K562 (cell line): ENCODE measurements at regions not wholly inside any gene's neighbourhood (a gene's known extent, or its start where the extent isn't known, plus 50 kb on each side); places are given as distances from the start of the nearest gene placed in this dataset.

Experiments used
- ATAC-seq: fragments of 200-7000 bp; cut with Tn5 transposase; 3 replicates; pipeline ENCODE4 v1.9.1; 2020; ENCODE audit warnings: moderate library complexity
- BruUV-seq: library from RNA; stranded (reverse); fragments of 400-500 nt; replicated peaks from 2 replicates; lab custom pipeline; 2021; lab: Mats Ljungman, UMichigan
- CTCF ChIA-PET: fragments of 300-600 bp; formaldehyde crosslinking; extraction: SDS; loops from one replicate; lab custom pipeline; 2021; ENCODE audit warnings: low intra/inter-chr PET ratio; lab: Yijun Ruan, JAX
- POLR2A ChIA-PET: fragments of 300-600, 350-650 bp; sonication (Branson Sonifier 250); formaldehyde crosslinking; extraction: SDS; loops from one replicate; lab custom pipeline; 2021; ENCODE audit warnings: antibody characterized with exemption, inconsistent platforms; lab: Yijun Ruan, JAX
- DNase-seq, 4 experiments: peaks; one replicate each; pipeline versions ENCODE4 v3.0.0 to v3.0.0-alpha.2; 2011 to 2018; ENCODE audit warnings: low spot score in 3 of 4, mixed read lengths in 3 of 4; ENCODE audit errors: extremely low read depth in 1 of 4
- FAIRE-seq: peaks from 2 replicates; lab custom pipeline; 2011; peaks lifted over from hg19 to GRCh38; lab: Jason Lieb, UNC
- H2AFZ ChIP-seq: 2 replicates; pipeline ENCODE4 v1.6.0; 2011; ENCODE audit warnings: low read depth, low read length, control low read depth, inconsistent platforms
- H3K27ac ChIP-seq: fragments of 200-600 bp; 3 replicates; pipeline ENCODE4 v1.8.0; 2011; ENCODE audit warnings: low read depth, mild to moderate bottlenecking, control low read depth, inconsistent platforms, low read length, moderate library complexity, mixed read lengths; ENCODE audit errors: extremely low read depth
- H3K27me3 ChIP-seq, 2 experiments: fragments of 300-600 bp in 1 of 2; 2 replicates in 1 of 2; 3 replicates in 1 of 2; pipeline versions ENCODE4 v1.6.0 to v1.8.0; 2011; ENCODE audit warnings: inconsistent platforms in 2 of 2, low read length in 2 of 2, mild to moderate bottlenecking in 1 of 2, mixed read lengths in 1 of 2, moderate library complexity in 1 of 2; ENCODE audit not compliant: control insufficient read depth in 2 of 2, insufficient read depth in 2 of 2
- H3K36me3 ChIP-seq: fragments of 300-600 bp; 3 replicates; pipeline ENCODE4 v1.8.0; 2011; ENCODE audit warnings: mild to moderate bottlenecking, low read length, inconsistent platforms; ENCODE audit not compliant: control insufficient read depth, insufficient read depth
- H3K4me1 ChIP-seq, 2 experiments: fragments of 200-600 bp in 1 of 2; replicated peaks in 1 of 2; 2 replicates in 1 of 2; 3 replicates in 1 of 2; pipeline versions ENCODE4 v1.5.1 to v1.8.0; 2011; ENCODE audit warnings: inconsistent platforms in 2 of 2, low read length in 2 of 2, mild to moderate bottlenecking in 1 of 2, mixed read lengths in 1 of 2, moderate library complexity in 1 of 2; ENCODE audit not compliant: control insufficient read depth in 2 of 2, insufficient read depth in 2 of 2
- H3K4me2 ChIP-seq: 2 replicates; pipeline ENCODE4 v1.6.1; 2011; ENCODE audit warnings: low read length, control low read depth, inconsistent platforms, mixed read lengths; ENCODE audit not compliant: insufficient read depth
- H3K4me3 ChIP-seq: fragments of 200-600 bp; sonication (generic), shearing (Covaris generic); 2 replicates; pipeline ENCODE4 v1.5.1; 2016; ENCODE audit warnings: control low read depth, inconsistent platforms
- H3K79me2 ChIP-seq: fragments of 200-600 bp; 3 replicates; pipeline ENCODE4 v1.8.0; 2011; ENCODE audit warnings: low read length, inconsistent platforms; ENCODE audit not compliant: control insufficient read depth, insufficient read depth
- H3K9ac ChIP-seq, 2 experiments: 2 replicates each; pipeline versions ENCODE4 v1.6.0 to v1.6.1; 2011; ENCODE audit warnings: low read depth in 2 of 2, low read length in 2 of 2, control low read depth in 1 of 2, inconsistent platforms in 1 of 2, mild to moderate bottlenecking in 1 of 2, mixed read lengths in 1 of 2; ENCODE audit not compliant: insufficient read depth in 1 of 2
- H3K9me1 ChIP-seq: one replicate; pipeline ENCODE4 v1.6.0; 2011; ENCODE audit warnings: inconsistent platforms, mild to moderate bottlenecking, low read length, moderate library complexity; ENCODE audit not compliant: control insufficient read depth, insufficient read depth
- H3K9me3 ChIP-seq: replicated peaks from 2 replicates; pipeline ENCODE4 v1.5.1; 2011; ENCODE audit warnings: low read depth, low read length, inconsistent platforms; ENCODE audit not compliant: control insufficient read depth, insufficient read depth
- H4K20me1 ChIP-seq: replicated peaks from 2 replicates; pipeline ENCODE4 v1.6.1; 2011; ENCODE audit warnings: low read length, inconsistent platforms, mixed read lengths; ENCODE audit not compliant: control insufficient read depth, insufficient read depth
- CEBPG ChIP-seq, 3 experiments: fragments of 200-800 bp in 1 of 3; sonication (Bioruptor generic) in 1 of 3; sonication (generic) in 1 of 3; formaldehyde crosslinking in 1 of 3; IDR thresholded peaks in 2 of 3; conservative IDR thresholded peaks in 1 of 3; 2 replicates each; pipeline versions ENCODE4 v1.6.1 to v1.8.0; 2016 to 2022; ENCODE audit warnings: missing compliant biosample characterization in 2 of 3, missing genetic modification characterization in 2 of 3, mild to moderate bottlenecking in 1 of 3, missing genetic modification reagents in 1 of 3
- CHD1 ChIP-seq: fragments of 200-600 bp; sonication (generic); IDR thresholded peaks from one replicate; pipeline ENCODE4 v1.6.1; 2012; ENCODE audit warnings: mild to moderate bottlenecking, moderate library complexity, low read length, inconsistent platforms
- FOXK1 ChIP-seq: sonication (generic); formaldehyde crosslinking; IDR thresholded peaks from 2 replicates; pipeline ENCODE4 v1.8.0; 2022; ENCODE audit warnings: missing genetic modification reagents, mild to moderate bottlenecking, borderline replicate concordance
- FOXM1 ChIP-seq, 2 experiments: fragments of 450-650 bp in 1 of 2; sonication (generic) in 1 of 2; formaldehyde crosslinking in 1 of 2; IDR thresholded peaks; 2 replicates each; pipeline versions ENCODE4 v1.6.1 to v1.9.0; 2017 to 2022; ENCODE audit warnings: low read depth in 2 of 2, mild to moderate bottlenecking in 2 of 2, missing genetic modification reagents in 1 of 2, moderate library complexity in 1 of 2
- GTF2A2 ChIP-seq: IDR thresholded peaks from 2 replicates; pipeline ENCODE4 v1.6.1; 2016; ENCODE audit warnings: mild to moderate bottlenecking, missing genetic modification characterization, missing compliant biosample characterization
- GTF2B ChIP-seq: IDR thresholded peaks from 2 replicates; pipeline ENCODE4 v1.6.1; 2011; ENCODE audit not compliant: insufficient read length; ENCODE audit errors: extremely low read depth
- KHSRP ChIP-seq: fragments of 450-650 bp; IDR thresholded peaks from 2 replicates; pipeline ENCODE4 v1.6.1; 2017
- MEF2A ChIP-seq: IDR thresholded peaks from 2 replicates; pipeline ENCODE4 v1.6.1; 2011; ENCODE audit warnings: low read depth, mild to moderate bottlenecking, low read length, moderate library complexity; ENCODE audit not compliant: control insufficient read depth
- MIER1 ChIP-seq: fragments of 450-650 bp; IDR thresholded peaks from 2 replicates; pipeline ENCODE4 v1.6.1; 2016; ENCODE audit warnings: antibody characterized with exemption, mild to moderate bottlenecking, low read depth
- PATZ1 ChIP-seq: fragments of 250-450 bp; sonication (Bioruptor Pico); IDR thresholded peaks from 2 replicates; pipeline ENCODE4 v1.5.0; 2020; ENCODE audit warnings: mild to moderate bottlenecking, borderline replicate concordance
- PPARD ChIP-seq: fragments of 250-450 bp; sonication (Bioruptor Pico); IDR thresholded peaks from 2 replicates; pipeline ENCODE4 v1.8.0; 2022; ENCODE audit warnings: inconsistent platforms, mild to moderate bottlenecking, moderate library complexity
- RB1 ChIP-seq: fragments of 450-650 bp; IDR thresholded peaks from 2 replicates; pipeline ENCODE4 v1.6.1; 2017; ENCODE audit warnings: low read depth, mild to moderate bottlenecking
- WGBS: fragments of 100-300 bp; shearing (Covaris generic); methylation state at CpG from one replicate; pipeline ENCODE4 v1.1.6; 2016; ENCODE audit warnings: low coverage, mixed read lengths; ENCODE audit not compliant: insufficient coverage; ENCODE audit errors: missing lambda C conversion rate; 5-methylcytosine and 5-hydroxymethylcytosine counted together
- in situ Hi-C: fragments of 300-500 bp; cut with MboI; formaldehyde crosslinking; loops from 4 replicates; pipeline ENCODE4 v1.15.0; 2018; ENCODE audit warnings: inconsistent platforms, mixed read lengths
- intact Hi-C: fragments of 100-400 bp; cut with micrococcal nuclease; formaldehyde crosslinking; loops from 2 replicates; pipeline ENCODE4 v1.14.2; 2022
- TF ChIP-seq, protein P1 (sequence below): IDR thresholded peaks from 3 replicates; pipeline ENCODE4 v1.6.1; 2011; ENCODE audit warnings: borderline replicate concordance, mild to moderate bottlenecking; ENCODE audit not compliant: insufficient read length, insufficient read depth
- TF ChIP-seq, protein P2 (sequence below): sonication (generic); formaldehyde crosslinking; IDR thresholded peaks from 2 replicates; pipeline ENCODE4 v1.8.1; 2023; ENCODE audit warnings: mild to moderate bottlenecking, missing genetic modification reagents

- in situ Hi-C loops (loop anchor here (10.0 to 25.0 kb wide), 2 partner anchors 183 to 726 kb away; partner anchors contain the start of genes PCSK7 and RNF214), intact Hi-C loops (no loop called here)
- no peak overlapping the region for H2AFZ ChIP-seq
- H4K20me1 ChIP-seq = 0 out of 2 replicates have a peak, but pooled peaks cover 5% of the 10 kb centered on the region
- ChIA-PET CTCF (no interaction called here), POLR2A (interaction anchor here (0.7 kb wide), 1 partner anchor 98 kb away, joined by 3 read pairs; no protein-coding TSS in a partner anchor)
- H3K79me2 ChIP-seq = no peaks in the 10 kb centered on the region
- H3K36me3 ChIP-seq = no peaks in the 10 kb centered on the region
- peaks cover 0 to 11% of the 10 kb centered on the region in 2 experiments; a peak in 1 of 5 replicates for H3K27me3 ChIP-seq
- DNase-seq (no peak), ATAC-seq (no peak), FAIRE-seq (no peak)
- no peaks in the 10 kb centered on the region for H3K9me1 ChIP-seq
- no peak overlapping the region for H3K4me2 ChIP-seq
- H3K9me3 ChIP-seq = no peaks in the 10 kb centered on the region
- TF ChIP-seq, protein P1, sequence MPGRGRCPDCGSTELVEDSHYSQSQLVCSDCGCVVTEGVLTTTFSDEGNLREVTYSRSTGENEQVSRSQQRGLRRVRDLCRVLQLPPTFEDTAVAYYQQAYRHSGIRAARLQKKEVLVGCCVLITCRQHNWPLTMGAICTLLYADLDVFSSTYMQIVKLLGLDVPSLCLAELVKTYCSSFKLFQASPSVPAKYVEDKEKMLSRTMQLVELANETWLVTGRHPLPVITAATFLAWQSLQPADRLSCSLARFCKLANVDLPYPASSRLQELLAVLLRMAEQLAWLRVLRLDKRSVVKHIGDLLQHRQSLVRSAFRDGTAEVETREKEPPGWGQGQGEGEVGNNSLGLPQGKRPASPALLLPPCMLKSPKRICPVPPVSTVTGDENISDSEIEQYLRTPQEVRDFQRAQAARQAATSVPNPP = no peak
- TF ChIP-seq GTF2A2 (tag) = no peak
- no peak for TF ChIP-seq CHD1
- no peak for TF ChIP-seq FOXM1 (IDR thresholded peaks at IDR 0.05; ENCODE audit: low read depth)
- TF ChIP-seq FOXM1 (CRISPR knock-in tag; IDR thresholded peaks at IDR 0.05; ENCODE audit: low read depth) = no peak
- no peak for TF ChIP-seq PPARD (CRISPR knock-in tag)
- no peak for TF ChIP-seq MEF2A
- TF ChIP-seq RB1 = no peak
- no peak for TF ChIP-seq PATZ1
- TF ChIP-seq MIER1 = no peak
- TF ChIP-seq KHSRP = no peak
- TF ChIP-seq GTF2B = no peak
- no peak for TF ChIP-seq FOXK1 (CRISPR knock-in tag)
- TF ChIP-seq, protein P2, sequence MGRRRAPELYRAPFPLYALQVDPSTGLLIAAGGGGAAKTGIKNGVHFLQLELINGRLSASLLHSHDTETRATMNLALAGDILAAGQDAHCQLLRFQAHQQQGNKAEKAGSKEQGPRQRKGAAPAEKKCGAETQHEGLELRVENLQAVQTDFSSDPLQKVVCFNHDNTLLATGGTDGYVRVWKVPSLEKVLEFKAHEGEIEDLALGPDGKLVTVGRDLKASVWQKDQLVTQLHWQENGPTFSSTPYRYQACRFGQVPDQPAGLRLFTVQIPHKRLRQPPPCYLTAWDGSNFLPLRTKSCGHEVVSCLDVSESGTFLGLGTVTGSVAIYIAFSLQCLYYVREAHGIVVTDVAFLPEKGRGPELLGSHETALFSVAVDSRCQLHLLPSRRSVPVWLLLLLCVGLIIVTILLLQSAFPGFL = no peak
- no peak for TF ChIP-seq CEBPG (CRISPR knock-in tag; IDR thresholded peaks at IDR 0.05)
- TF ChIP-seq CEBPG (tag; conservative IDR thresholded peaks at IDR 0.05 in 1 of 2, IDR thresholded peaks at IDR 0.05 in 1 of 2) = no peak
- H3K4me1 ChIP-seq = no peaks in the 10 kb centered on the region
- 0% methylated on average over 7 of the region's 7 CpGs for WGBS
- H3K27ac ChIP-seq = no peak overlapping the region
- BruUV-seq = no TSS peak
- H3K9ac ChIP-seq = no peak overlapping the region
- no peak overlapping the region for H3K4me3 ChIP-seq
Observed at GRCh38 chr11:116511684-116512083, 261.1 kb downstream of the BUD13 start.
